ACC112 (cell line): ENCODE measurements at regions not wholly inside any gene's neighbourhood (a gene's known extent, or its start where the extent isn't known, plus 50 kb on each side); places are given as distances from the start of the nearest gene placed in this dataset.

Source experiments
- H2AFZ ChIP-seq: fragments of 200-600 bp; sonication (generic); one replicate; pipeline ENCODE4 v1.6.0; 2017; ENCODE audit warnings: antibody characterized with exemption, low read length; ENCODE audit not compliant: unreplicated experiment
- H3K27ac ChIP-seq: fragments of 200-600 bp; sonication (generic); 2 replicates; pipeline ENCODE4 v1.5.1; 2014; ENCODE audit warnings: low read depth, mild to moderate bottlenecking, antibody characterized with exemption, low read length, moderate library complexity
- H3K27me3 ChIP-seq: fragments of 200-600 bp; sonication (generic); 2 replicates; pipeline ENCODE4 v1.6.1; 2014; ENCODE audit warnings: mild to moderate bottlenecking, antibody characterized with exemption, low read length, moderate library complexity, mixed read lengths; ENCODE audit not compliant: insufficient read depth
- H3K36me3 ChIP-seq: fragments of 200-600 bp; sonication (generic); 2 replicates; pipeline ENCODE4 v1.6.1; 2016; ENCODE audit warnings: mild to moderate bottlenecking, antibody characterized with exemption, low read length, moderate library complexity, mixed read lengths; ENCODE audit not compliant: insufficient read depth
- H3K4me1 ChIP-seq: fragments of 200-600 bp; sonication (generic); one replicate; pipeline ENCODE4 v1.6.1; 2016; ENCODE audit warnings: low read length, mixed read lengths; ENCODE audit not compliant: insufficient read depth, unreplicated experiment, control insufficient read depth
- H3K4me3 ChIP-seq: fragments of 200-600 bp; sonication (generic); 2 replicates; pipeline ENCODE4 v1.5.1; 2014; ENCODE audit warnings: mild to moderate bottlenecking, low read depth, low read length
- H3K79me2 ChIP-seq: fragments of 200-600 bp; sonication (generic); one replicate; pipeline ENCODE4 v1.6.0; 2016; ENCODE audit warnings: low read length; ENCODE audit not compliant: control insufficient read depth, unreplicated experiment, insufficient read depth

GRCh38 chr14:76657846-76658245, 103.4 kb upstream of the VASH1 start:
- no peaks in the 10 kb centered on the region for H3K4me1 ChIP-seq
- no peaks in the 10 kb centered on the region for H3K79me2 ChIP-seq
- H3K27me3 ChIP-seq: peaks cover 41% of the 10 kb centered on the region
- H3K4me3 ChIP-seq: no peak overlapping the region
- H2AFZ ChIP-seq: no peak overlapping the region
- no peaks in the 10 kb centered on the region for H3K36me3 ChIP-seq
- no peak overlapping the region for H3K27ac ChIP-seq

GRCh38 chr14:76662580-76662979, 98.7 kb upstream of the VASH1 start:
- Histone ChIP-seq H3K27me3 (peaks cover 23% of the 10 kb centered on the region), H3K4me3 (no peak overlapping the region), H3K4me1 (no peaks in the 10 kb centered on the region), H3K36me3 (no peaks in the 10 kb centered on the region), H3K27ac (no peak overlapping the region), H2AFZ (no peak overlapping the region), H3K79me2 (no peaks in the 10 kb centered on the region)

GRCh38 chr14:76664790-76665189, 96.5 kb upstream of the VASH1 start:
- no peak overlapping the region for H2AFZ ChIP-seq
- no peak overlapping the region for H3K4me3 ChIP-seq
- H3K27ac ChIP-seq: no peak overlapping the region
- no peaks in the 10 kb centered on the region for H3K36me3 ChIP-seq
- peaks cover 20% of the 10 kb centered on the region for H3K27me3 ChIP-seq
- no peaks in the 10 kb centered on the region for H3K79me2 ChIP-seq
- H3K4me1 ChIP-seq: no peaks in the 10 kb centered on the region

GRCh38 chr14:76666746-76667145, 94.5 kb upstream of the VASH1 start:
- Histone ChIP-seq H2AFZ (no peak overlapping the region), H3K27ac (no peak overlapping the region), H3K27me3 (peaks cover 22% of the 10 kb centered on the region; the same call in 1 of the 2 replicates)

GRCh38 chr14:76669770-76670169, 91.5 kb upstream of the VASH1 start:
- no peaks in the 10 kb centered on the region for H3K79me2 ChIP-seq
- no peaks in the 10 kb centered on the region for H3K4me1 ChIP-seq

More at GRCh38 chr14:76666746-76667145, 94.5 kb upstream of the VASH1 start:
- H3K36me3 ChIP-seq: no peaks in the 10 kb centered on the region
- no peaks in the 10 kb centered on the region for H3K4me1 ChIP-seq
- H3K79me2 ChIP-seq: no peaks in the 10 kb centered on the region
- H3K4me3 ChIP-seq: no peak overlapping the region

GRCh38 chr14:76672123-76672522, 89.1 kb upstream of the VASH1 start:
- Histone ChIP-seq H2AFZ (no peak overlapping the region), H3K4me1 (no peaks in the 10 kb centered on the region)

More at GRCh38 chr14:76669770-76670169, 91.5 kb upstream of the VASH1 start:
- peaks cover 41% of the 10 kb centered on the region for H3K27me3 ChIP-seq
- no peak overlapping the region for H3K4me3 ChIP-seq
- H2AFZ ChIP-seq: no peak overlapping the region
- no peak overlapping the region for H3K27ac ChIP-seq
- no peaks in the 10 kb centered on the region for H3K36me3 ChIP-seq

GRCh38 chr14:76673261-76673660, 88.0 kb upstream of the VASH1 start:
- Histone ChIP-seq H3K4me3 (no peak overlapping the region), H3K27me3 (peaks cover 52% of the 10 kb centered on the region), H2AFZ (no peak overlapping the region), H3K4me1 (no peaks in the 10 kb centered on the region), H3K27ac (no peak overlapping the region), H3K36me3 (no peaks in the 10 kb centered on the region), H3K79me2 (no peaks in the 10 kb centered on the region)

More at GRCh38 chr14:76672123-76672522, 89.1 kb upstream of the VASH1 start:
- H3K36me3 ChIP-seq: no peaks in the 10 kb centered on the region
- no peak overlapping the region for H3K4me3 ChIP-seq
- H3K27me3 ChIP-seq: peaks cover 60% of the 10 kb centered on the region
- no peaks in the 10 kb centered on the region for H3K79me2 ChIP-seq
- H3K27ac ChIP-seq: no peak overlapping the region

- H3K79me2 ChIP-seq: no peaks in the 10 kb centered on the region
- H2AFZ ChIP-seq: no peak overlapping the region
- no peak overlapping the region for H3K4me3 ChIP-seq
- H3K27ac ChIP-seq: no peak overlapping the region
- no peaks in the 10 kb centered on the region for H3K4me1 ChIP-seq
- H3K27me3 ChIP-seq: peaks cover 50% of the 10 kb centered on the region
- H3K36me3 ChIP-seq: no peaks in the 10 kb centered on the region
Observed at GRCh38 chr14:76675046-76675445, 86.2 kb upstream of the VASH1 start.

- H3K36me3 ChIP-seq: no peaks in the 10 kb centered on the region
- H3K79me2 ChIP-seq: no peaks in the 10 kb centered on the region
- no peaks in the 10 kb centered on the region for H3K4me1 ChIP-seq
- no peak overlapping the region for H2AFZ ChIP-seq
- peaks cover 44% of the 10 kb centered on the region for H3K27me3 ChIP-seq
- H3K27ac ChIP-seq: no peak overlapping the region
- H3K4me3 ChIP-seq: no peak overlapping the region
Observed at GRCh38 chr14:76676539-76676938, 84.7 kb upstream of the VASH1 start.

GRCh38 chr14:76677534-76678145, 83.6 kb upstream of the VASH1 start:
- no peaks in the 10 kb centered on the region for H3K4me1 ChIP-seq
- no peak overlapping the region for H2AFZ ChIP-seq
- no peak overlapping the region for H3K27ac ChIP-seq
- H3K36me3 ChIP-seq: no peaks in the 10 kb centered on the region
- H3K27me3 ChIP-seq: peaks cover 41% of the 10 kb centered on the region
- no peaks in the 10 kb centered on the region for H3K79me2 ChIP-seq
- no peak overlapping the region for H3K4me3 ChIP-seq

- Histone ChIP-seq H3K4me3 (no peak overlapping the region), H3K27me3 (peaks cover 37% of the 10 kb centered on the region), H3K4me1 (no peaks in the 10 kb centered on the region), H3K36me3 (no peaks in the 10 kb centered on the region), H3K27ac (no peak overlapping the region), H3K79me2 (no peaks in the 10 kb centered on the region), H2AFZ (no peak overlapping the region)
Observed at GRCh38 chr14:76678244-76678800, 82.9 kb upstream of the VASH1 start.
